Activated CD8-positive, alpha-beta memory T cell treated with anti-CD3 and anti-CD28 coated beads, Interleukin-2, amount 50 U/mL, for 1 hour (primary cell): ENCODE measurements at regions not wholly inside any gene's neighbourhood (a gene's known extent, or its start where the extent isn't known, plus 50 kb on each side); places are given as distances from the start of the nearest gene placed in this dataset.
"Not testable (repeated sequence)": the region's sequence is repeated elsewhere in the genome, so short reads cannot be mapped to it uniquely, and the experiment has no call there.

ENCODE experiments used
- DNase-seq: peaks from one replicate; pipeline ENCODE4 v3.0.0-alpha.2; 2020; ENCODE audit errors: extremely low read depth

GRCh38 chr2:595141-595815 lies 81.9 kb downstream of the TMEM18 start:
- no peak for DNase-seq

GRCh38 chr2:594297-594949 lies 82.8 kb downstream of the TMEM18 start:
- DNase-seq, result no peak

GRCh38 chr2:593356-594026 lies 83.7 kb downstream of the TMEM18 start:
- no peak for DNase-seq

- DNase-seq, result no peak
Observed at GRCh38 chr2:592737-593136, 84.5 kb downstream of the TMEM18 start.

- DNase-seq, result no peak
Observed at GRCh38 chr2:590214-591175, 86.7 kb downstream of the TMEM18 start.

- no peak for DNase-seq
Observed at GRCh38 chr2:589281-590130, 87.7 kb downstream of the TMEM18 start.

GRCh38 chr2:588074-588645 lies 89.0 kb downstream of the TMEM18 start:
- no peak for DNase-seq

GRCh38 chr2:587087-587960 lies 89.9 kb downstream of the TMEM18 start:
- DNase-seq, result no peak

GRCh38 chr2:586641-587076 lies 90.5 kb downstream of the TMEM18 start:
- no peak for DNase-seq

GRCh38 chr2:584863-585823 lies 92.1 kb downstream of the TMEM18 start:
- no peak for DNase-seq

GRCh38 chr2:583666-584065 lies 93.5 kb downstream of the TMEM18 start:
- DNase-seq, result no peak

GRCh38 chr2:582792-583528 lies 94.2 kb downstream of the TMEM18 start:
- DNase-seq, result no peak

- DNase-seq, result not testable (repeated sequence)
Observed at GRCh38 chr2:582289-582688, 94.9 kb downstream of the TMEM18 start.

- DNase-seq, result no peak
Observed at GRCh38 chr2:579961-580360, 97.2 kb downstream of the TMEM18 start.

GRCh38 chr2:579351-579886 lies 97.8 kb downstream of the TMEM18 start:
- no peak for DNase-seq

- no peak for DNase-seq
Observed at GRCh38 chr2:576292-576691, 100.9 kb downstream of the TMEM18 start.

GRCh38 chr2:575727-576236 lies 101.4 kb downstream of the TMEM18 start:
- DNase-seq, result no peak
